PFSK-1 (cell line): ENCODE measurements at regions not wholly inside any gene's neighbourhood (a gene's known extent, or its start where the extent isn't known, plus 50 kb on each side); places are given as distances from the start of the nearest gene placed in this dataset.

Source experiments
- FOXP2 ChIP-seq: optimal IDR thresholded peaks from 2 replicates; pipeline ENCODE3; 2011; ENCODE audit warnings: borderline replicate concordance, control low read depth, inconsistent platforms; ENCODE audit not compliant: insufficient read depth; ENCODE audit errors: extremely low read length, extremely low read depth
- POLR2AphosphoS5 ChIP-seq: IDR thresholded peaks from 2 replicates; pipeline ENCODE4 v1.6.1; 2012; ENCODE audit warnings: low read depth, mild to moderate bottlenecking, control low read depth, low read length, moderate library complexity
- REST ChIP-seq, 2 experiments: IDR thresholded peaks; 2 replicates each; pipeline versions ENCODE4 v1.6.1 to v1.8.0; 2011 to 2012; ENCODE audit warnings: low read depth in 2 of 2, low read length in 2 of 2, control low read depth in 1 of 2, inconsistent platforms in 1 of 2, mild to moderate bottlenecking in 1 of 2, moderate library complexity in 1 of 2; ENCODE audit not compliant: insufficient read depth in 1 of 2
- SIN3A ChIP-seq: IDR thresholded peaks from 2 replicates; pipeline ENCODE4 v1.6.1; 2012; ENCODE audit warnings: mild to moderate bottlenecking, low read length, moderate library complexity, borderline replicate concordance; ENCODE audit not compliant: insufficient read depth
- TAF1 ChIP-seq: IDR thresholded peaks from 2 replicates; pipeline ENCODE4 v1.6.1; 2012; ENCODE audit warnings: low read length, control low read depth, borderline replicate concordance; ENCODE audit not compliant: insufficient read depth

- TF ChIP-seq TAF1: no peak
- TF ChIP-seq REST (IDR thresholded peaks at IDR 0.05; ENCODE audit: insufficient read depth in 1 of 2, low read depth in 2 of 2, low read length in 2 of 2): no peak
- TF ChIP-seq SIN3A: no peak
Measured at GRCh38 chr20:17862171-17862570, 106.4 kb downstream of the SNX5 start.

- TF ChIP-seq TAF1 (no peak), SIN3A (no peak), FOXP2 (no peak), REST (IDR thresholded peaks at IDR 0.05; ENCODE audit: insufficient read depth in 1 of 2, low read depth in 2 of 2, low read length in 2 of 2) (no peak), POLR2AphosphoS5 (no peak)
Measured at GRCh38 chr20:17860301-17861197, 108.0 kb downstream of the SNX5 start.

- TF ChIP-seq TAF1 (no peak), SIN3A (no peak), POLR2AphosphoS5 (no peak), FOXP2 (no peak), REST (IDR thresholded peaks at IDR 0.05; ENCODE audit: insufficient read depth in 1 of 2, low read depth in 2 of 2, low read length in 2 of 2) (no peak)
Measured at GRCh38 chr20:17859616-17860232, 108.9 kb downstream of the SNX5 start.

GRCh38 chr20:17859002-17859615 is 109.5 kb downstream of the SNX5 start:
- TF ChIP-seq TAF1: no peak
- TF ChIP-seq POLR2AphosphoS5: no peak
- no peak for TF ChIP-seq REST (IDR thresholded peaks at IDR 0.05; ENCODE audit: insufficient read depth in 1 of 2, low read depth in 2 of 2, low read length in 2 of 2)
